Left hindlimb (tissue), 1 donor: ENCODE measurements at regions not wholly inside any gene's neighbourhood (a gene's known extent, or its start where the extent isn't known, plus 50 kb on each side); places are given as distances from the start of the nearest gene placed in this dataset.
"Not testable (repeated sequence)": the region's sequence is repeated elsewhere in the genome, so short reads cannot be mapped to it uniquely, and the experiment has no call there.

Source experiments
- DNase-seq: peaks from one replicate; pipeline ENCODE4 v3.0.0-alpha.2; 2018

GRCh38 chr6:159395609-159396008, 226.4 kb downstream of the FNDC1 start:
- no peak for DNase-seq

- DNase-seq: not testable (repeated sequence)
These were observed 223.5 kb downstream of the FNDC1 start for GRCh38 chr6:159392695-159393094.

- DNase-seq: peak; percentile 75
These were observed 221.2 kb downstream of the FNDC1 start for GRCh38 chr6:159390381-159390780.

GRCh38 chr6:159389695-159390094, 220.5 kb downstream of the FNDC1 start:
- no peak for DNase-seq

- no peak for DNase-seq
These were observed 210.9 kb downstream of the FNDC1 start for GRCh38 chr6:159380114-159380513.

GRCh38 chr6:159378411-159379328, 209.5 kb downstream of the FNDC1 start:
- peak; percentile 67 for DNase-seq

GRCh38 chr6:159376516-159377158, 207.4 kb downstream of the FNDC1 start:
- no peak for DNase-seq

- DNase-seq: no peak
These were observed 205.8 kb downstream of the FNDC1 start for GRCh38 chr6:159375014-159375413.

- no peak for DNase-seq
These were observed 204.5 kb downstream of the FNDC1 start for GRCh38 chr6:159373670-159374069.

GRCh38 chr6:159372333-159372732, 203.1 kb downstream of the FNDC1 start:
- DNase-seq: no peak

- no peak for DNase-seq
These were observed 191.1 kb downstream of the FNDC1 start for GRCh38 chr6:159360306-159360705.

GRCh38 chr6:159359581-159360297, 190.5 kb downstream of the FNDC1 start:
- DNase-seq: peak; percentile 60

- DNase-seq: no peak
These were observed 189.4 kb downstream of the FNDC1 start for GRCh38 chr6:159358562-159358961.

- DNase-seq: no peak
These were observed 188.2 kb downstream of the FNDC1 start for GRCh38 chr6:159357211-159357915.

GRCh38 chr6:159353193-159353592, 184.0 kb downstream of the FNDC1 start:
- no peak for DNase-seq

- DNase-seq: no peak
These were observed 182.5 kb downstream of the FNDC1 start for GRCh38 chr6:159351707-159352106.

GRCh38 chr6:159349915-159350314, 180.7 kb downstream of the FNDC1 start:
- no peak for DNase-seq

GRCh38 chr6:159343709-159344108, 174.5 kb downstream of the FNDC1 start:
- no peak for DNase-seq

- DNase-seq: no peak
These were observed 172.9 kb downstream of the FNDC1 start for GRCh38 chr6:159342146-159342545.

- no peak for DNase-seq
These were observed 164.9 kb downstream of the FNDC1 start for GRCh38 chr6:159334068-159334467.

- no peak for DNase-seq
These were observed 162.3 kb downstream of the FNDC1 start for GRCh38 chr6:159331451-159331850.

- DNase-seq: no peak
These were observed 159.9 kb downstream of the FNDC1 start for GRCh38 chr6:159329081-159329480.

- DNase-seq: no peak
These were observed 158.9 kb downstream of the FNDC1 start for GRCh38 chr6:159328052-159328451.
